ENCODE measurements at regions not wholly inside any gene's neighbourhood (a gene's known extent, or its start where the extent isn't known, plus 50 kb on each side); places are given as distances from the start of the nearest gene placed in this dataset.

GRCh38 chr1:230542681-230543080, 99.6 kb upstream of the COG2 start:
- in situ Hi-C loops (cut with HindIII; ENCODE audit: low sequenced_read_pairs): no loop called here
- no peak for DNase-seq (ENCODE audit: low read depth, low spot score)
- no peak overlapping the region for H3K4me3 ChIP-seq (ENCODE audit: low read depth, low read length)
- no peak for TF ChIP-seq CTCF (IDR thresholded peaks at IDR 0.05; ENCODE audit: low read depth, low read length)

GRCh38 chr1:230542054-230542453, 100.2 kb upstream of the COG2 start:
- DNase-seq (ENCODE audit: low read depth, low spot score): peak; percentile 12
- TF ChIP-seq CTCF (IDR thresholded peaks at IDR 0.05; ENCODE audit: low read depth, low read length): no peak
- in situ Hi-C loops (cut with HindIII; ENCODE audit: low sequenced_read_pairs): no loop called here
- H3K4me3 ChIP-seq (ENCODE audit: low read depth, low read length): no peak overlapping the region

- in situ Hi-C loops (cut with HindIII; ENCODE audit: low sequenced_read_pairs): no loop called here
- no peak for TF ChIP-seq CTCF (IDR thresholded peaks at IDR 0.05; ENCODE audit: low read depth, low read length)
- DNase-seq (ENCODE audit: low read depth, low spot score): no peak
Observed at GRCh38 chr1:230541306-230541705, 101.0 kb upstream of the COG2 start.

GRCh38 chr1:230540421-230541155, 101.7 kb upstream of the COG2 start:
- no peak for DNase-seq (ENCODE audit: low read depth, low spot score)
- no peak overlapping the region for H3K4me3 ChIP-seq (ENCODE audit: low read depth, low read length)
- in situ Hi-C loops (cut with HindIII; ENCODE audit: low sequenced_read_pairs): no loop called here
- TF ChIP-seq CTCF (IDR thresholded peaks at IDR 0.05; ENCODE audit: low read depth, low read length): no peak

More at GRCh38 chr1:230541306-230541705, 101.0 kb upstream of the COG2 start:
- H3K4me3 ChIP-seq (ENCODE audit: low read depth, low read length): no peak overlapping the region

- in situ Hi-C loops (cut with HindIII; ENCODE audit: low sequenced_read_pairs): no loop called here
- no peak overlapping the region for H3K4me3 ChIP-seq (ENCODE audit: low read depth, low read length)
- TF ChIP-seq CTCF (IDR thresholded peaks at IDR 0.05; ENCODE audit: low read depth, low read length): no peak
- no peak for DNase-seq (ENCODE audit: low read depth, low spot score)
Observed at GRCh38 chr1:230537456-230537855, 104.8 kb upstream of the COG2 start.

GRCh38 chr1:230536641-230537155, 105.6 kb upstream of the COG2 start:
- in situ Hi-C loops (cut with HindIII; ENCODE audit: low sequenced_read_pairs): no loop called here
- no peak for DNase-seq (ENCODE audit: low read depth, low spot score)
- no peak overlapping the region for H3K4me3 ChIP-seq (ENCODE audit: low read depth, low read length)
- no peak for TF ChIP-seq CTCF (IDR thresholded peaks at IDR 0.05; ENCODE audit: low read depth, low read length)
